Adrenal gland (tissue), 9 donors: ENCODE measurements at regions not wholly inside any gene's neighbourhood (a gene's known extent, or its start where the extent isn't known, plus 50 kb on each side); places are given as distances from the start of the nearest gene placed in this dataset.

ENCODE experiments used
- DNase-seq, 7 donors: peaks; one replicate each; pipeline ENCODE4 v3.0.0-alpha.2; 2019 to 2020
- H3K27ac ChIP-seq, 5 donors: fragments of 200-600 bp; sonication (generic) in 4 of 5; 1 replicate in 3 of 5; 2 replicates in 2 of 5; pipeline versions ENCODE4 v1.5.1 to v1.8.0; 2016 to 2020; ENCODE audit warnings: mild to moderate bottlenecking in 1 of 5
- H3K27me3 ChIP-seq: fragments of 200-600 bp; 2 replicates; pipeline ENCODE4 v1.8.0; 2021
- H3K36me3 ChIP-seq, 2 donors: fragments of 200-600 bp; replicated peaks in 1 of 2; 1 replicate in 1 of 2; 2 replicates in 1 of 2; pipeline versions ENCODE4 v1.5.1 to v1.8.0; 2018 to 2022
- H3K4me1 ChIP-seq, 2 donors: fragments of 200-600 bp; replicated peaks in 1 of 2; 1 replicate in 1 of 2; 2 replicates in 1 of 2; pipeline versions ENCODE4 v1.5.1 to v1.8.0; 2018 to 2021
- H3K4me3 ChIP-seq, 4 donors: fragments of 200-600 bp; sonication (generic) in 3 of 4; one replicate each; pipeline ENCODE4 v1.5.1; 2016 to 2018
- H3K9me3 ChIP-seq, 3 donors: fragments of 200-600 bp; sonication (generic) in 1 of 3; replicated peaks in 1 of 3; 1 replicate in 2 of 3; 2 replicates in 1 of 3; pipeline versions ENCODE4 v1.5.1 to v1.8.0; 2016 to 2021
- CTCF ChIP-seq, 6 experiments: fragments of 450-650 bp in 4 of 6; fragments of 200-600 bp in 2 of 6; sonication (generic) in 1 of 6; IDR thresholded peaks; 1 replicate in 5 of 6; 2 replicates in 1 of 6; pipeline versions ENCODE4 v1.5.1 to v1.8.0; 2016 to 2021; ENCODE audit warnings: antibody characterized with exemption in 6 of 6, mild to moderate bottlenecking in 2 of 6, moderate library complexity in 1 of 6
- POLR2A ChIP-seq, 2 donors: fragments of 450-650 bp; IDR thresholded peaks; one replicate each; pipeline ENCODE4 v1.6.1; 2017; ENCODE audit warnings: antibody characterized with exemption in 2 of 2, mild to moderate bottlenecking in 2 of 2, moderate library complexity in 1 of 2
- WGBS, 4 donors: extraction: QIAGEN DNeasy Blood & Tissue Kit in 2 of 4; methylation state at CpG; one replicate each; pipeline versions ENCODE4 v1.1.5 to v1.1.7; 2013 to 2017; 5-methylcytosine and 5-hydroxymethylcytosine counted together
- intact Hi-C, 2 donors: fragments of 100-400 bp; cut with DNase I; formaldehyde crosslinking; loops; one replicate each; pipeline versions ENCODE4 v1.14.1 to v1.15.0; 2022 to 2023
- donor health status: healthy with polysubstance abuse.
- donor health status: Bipolar disorder and iron deficiency.
- donor health status: DM: yes; HTN: yes; CAD: no.
- donor health status: DM: no; HTN: no; CAD: no.
- donor health status: DM: no; HTN: no; CAD: no.

- TF ChIP-seq POLR2A (IDR thresholded peaks at IDR 0.05) (no peak), CTCF (IDR thresholded peaks at IDR 0.05) (no peak)
- intact Hi-C loops: no loop called here
- Histone ChIP-seq H3K4me3 (no peak overlapping the region), H3K27me3 (no peaks in the 10 kb centered on the region), H3K36me3 (no peaks in the 10 kb centered on the region), H3K4me1 (no peaks in the 10 kb centered on the region), H3K27ac (no peak overlapping the region), H3K9me3 (no peaks in the 10 kb centered on the region)
- DNase-seq: no peak
Observed at GRCh38 chr9:115183436-115183835, 65.5 kb upstream of the TNC start.

GRCh38 chr9:115189686-115190085, 71.7 kb upstream of the TNC start:
- Histone ChIP-seq H3K36me3 (no peaks in the 10 kb centered on the region), H3K4me3 (no peak overlapping the region), H3K9me3 (peaks cover 0 to 9% (median 0%) of the 10 kb centered on the region in 3 donors), H3K27ac (no peak overlapping the region), H3K4me1 (no peaks in the 10 kb centered on the region), H3K27me3 (no peaks in the 10 kb centered on the region)
- DNase-seq: no peak
- no peak for TF ChIP-seq CTCF (IDR thresholded peaks at IDR 0.05)
- TF ChIP-seq POLR2A (IDR thresholded peaks at IDR 0.05): no peak
- WGBS, 4 donors: 71 to 92% (median 82%) methylated on average over 2 of the region's 2 CpGs
- intact Hi-C loops: no loop called here

- intact Hi-C loops: no loop called here
- H3K9me3 ChIP-seq: peaks cover 0 to 9% (median 0%) of the 10 kb centered on the region in 3 donors
- H3K27me3 ChIP-seq: no peaks in the 10 kb centered on the region
- WGBS, 4 donors: 78 to 88% (median 80%) methylated on average over 3 of the region's 3 CpGs
- no peak overlapping the region for H3K27ac ChIP-seq
- DNase-seq: no peak
- no peaks in the 10 kb centered on the region for H3K4me1 ChIP-seq
- no peak overlapping the region for H3K4me3 ChIP-seq
- no peaks in the 10 kb centered on the region for H3K36me3 ChIP-seq
- TF ChIP-seq CTCF (IDR thresholded peaks at IDR 0.05) (no peak), POLR2A (IDR thresholded peaks at IDR 0.05) (no peak)
Observed at GRCh38 chr9:115191667-115192066, 73.7 kb upstream of the TNC start.

GRCh38 chr9:115192280-115192679, 74.3 kb upstream of the TNC start:
- Histone ChIP-seq H3K4me1 (no peaks in the 10 kb centered on the region), H3K27ac (no peak overlapping the region), H3K27me3 (no peaks in the 10 kb centered on the region), H3K9me3 (peaks cover 0 to 9% (median 0%) of the 10 kb centered on the region in 3 donors), H3K36me3 (no peaks in the 10 kb centered on the region), H3K4me3 (no peak overlapping the region)
- TF ChIP-seq POLR2A (IDR thresholded peaks at IDR 0.05) (no peak), CTCF (IDR thresholded peaks at IDR 0.05) (no peak)
- no peak for DNase-seq
- intact Hi-C loops: no loop called here
- 44 to 50% (median 48%) methylated on average over 3 of the region's 3 CpGs for WGBS, 4 donors
